ENCODE measurements at regions not wholly inside any gene's neighbourhood (a gene's known extent, or its start where the extent isn't known, plus 50 kb on each side); places are given as distances from the start of the nearest gene placed in this dataset.

GRCh38 chr7:111660478-111660877 is 98.2 kb upstream of the IMMP2L start:
- no peak for TF ChIP-seq GATA2 (IDR thresholded peaks at IDR 0.05; ENCODE audit: low read depth, low read length)
- TF ChIP-seq GATA3 (IDR thresholded peaks at IDR 0.05; ENCODE audit: low read depth, low read length), result no peak

Data from SH-SY5Y (cell line).